H9 (cell line): ENCODE measurements at regions not wholly inside any gene's neighbourhood (a gene's known extent, or its start where the extent isn't known, plus 50 kb on each side); places are given as distances from the start of the nearest gene placed in this dataset.
A peak's percentile ranks its signal among the peaks of the same experiment; 100 is the strongest.

ENCODE experiments used
- DNase-seq: peaks from one replicate; pipeline ENCODE4 v3.0.0-alpha.2; 2017
- H2AFZ ChIP-seq: one replicate; pipeline ENCODE4 v1.6.1; 2013; ENCODE audit warnings: mild to moderate bottlenecking, low read length, control low read depth, moderate library complexity
- H2AK5ac ChIP-seq: 2 replicates; pipeline ENCODE4 v1.6.1; 2013; ENCODE audit warnings: low read length, control low read depth, mixed read lengths; ENCODE audit not compliant: insufficient read length
- H2BK120ac ChIP-seq: one replicate; pipeline ENCODE4 v1.6.1; 2013; ENCODE audit warnings: low read depth, mild to moderate bottlenecking, low read length, control low read depth, inconsistent platforms; ENCODE audit not compliant: poor library complexity, severe bottlenecking
- H2BK12ac ChIP-seq: 2 replicates; pipeline ENCODE4 v1.6.1; 2013; ENCODE audit warnings: low read length, control low read depth, mixed read lengths, low read depth; ENCODE audit not compliant: insufficient read length
- H2BK15ac ChIP-seq: 2 replicates; pipeline ENCODE4 v1.6.1; 2013; ENCODE audit warnings: low read depth, low read length, control low read depth
- H2BK20ac ChIP-seq: one replicate; pipeline ENCODE4 v1.6.1; 2013; ENCODE audit warnings: low read depth, mild to moderate bottlenecking, low read length, control low read depth, inconsistent platforms; ENCODE audit not compliant: poor library complexity, severe bottlenecking
- H2BK5ac ChIP-seq: 2 replicates; pipeline ENCODE4 v1.6.1; 2013; ENCODE audit warnings: low read length, control low read depth, mixed read lengths; ENCODE audit not compliant: insufficient read length
- H3K14ac ChIP-seq: 2 replicates; pipeline ENCODE4 v1.6.1; 2013; ENCODE audit warnings: low read length, control low read depth; ENCODE audit not compliant: insufficient read depth
- H3K18ac ChIP-seq: 2 replicates; pipeline ENCODE4 v1.6.1; 2013; ENCODE audit warnings: low read depth, mild to moderate bottlenecking, mixed read lengths, low read length, control low read depth; ENCODE audit not compliant: insufficient read length
- H3K23ac ChIP-seq: 2 replicates; pipeline ENCODE4 v1.6.1; 2013; ENCODE audit warnings: low read length, control low read depth, mixed read lengths, low read depth; ENCODE audit not compliant: insufficient read length
- H3K23me2 ChIP-seq: 2 replicates; pipeline ENCODE4 v1.6.1; 2013; ENCODE audit warnings: low read depth, mild to moderate bottlenecking, mixed read lengths, low read length, control low read depth; ENCODE audit not compliant: insufficient read length, poor library complexity, severe bottlenecking
- H3K27ac ChIP-seq: 2 replicates; pipeline ENCODE4 v1.5.1; 2013; ENCODE audit warnings: low read length, control low read depth, mixed read lengths, low read depth; ENCODE audit not compliant: insufficient read length
- H3K27me3 ChIP-seq: 2 replicates; pipeline ENCODE4 v1.6.1; 2013; ENCODE audit warnings: low read length, control low read depth, inconsistent platforms; ENCODE audit not compliant: insufficient read depth
- H3K4ac ChIP-seq: 2 replicates; pipeline ENCODE4 v1.6.1; 2013; ENCODE audit warnings: low read depth, mild to moderate bottlenecking, control low read depth, inconsistent platforms, low read length, moderate library complexity
- H3K4me1 ChIP-seq: 2 replicates; pipeline ENCODE4 v1.6.1; 2013; ENCODE audit warnings: low read length, control low read depth, inconsistent platforms; ENCODE audit not compliant: insufficient read depth
- H3K4me2 ChIP-seq: 2 replicates; pipeline ENCODE4 v1.6.1; 2013; ENCODE audit warnings: low read length, control low read depth, mixed read lengths; ENCODE audit not compliant: insufficient read length, insufficient read depth
- H3K56ac ChIP-seq: 2 replicates; pipeline ENCODE4 v1.6.1; 2013; ENCODE audit warnings: low read depth, mild to moderate bottlenecking, mixed read lengths, low read length, control low read depth; ENCODE audit not compliant: insufficient read length
- H3K79me1 ChIP-seq: 2 replicates; pipeline ENCODE4 v1.6.1; 2013; ENCODE audit warnings: low read depth, mild to moderate bottlenecking, moderate library complexity, low read length, control low read depth, inconsistent platforms; ENCODE audit not compliant: insufficient read depth, poor library complexity, severe bottlenecking
- H3K79me2 ChIP-seq: 2 replicates; pipeline ENCODE4 v1.6.1; 2013; ENCODE audit warnings: low read length, control low read depth, inconsistent platforms; ENCODE audit not compliant: insufficient read depth
- H3K9ac ChIP-seq: 2 replicates; pipeline ENCODE4 v1.6.1; 2013; ENCODE audit warnings: low read length, control low read depth, mixed read lengths; ENCODE audit not compliant: insufficient read length; ENCODE audit errors: extremely low read depth
- H3K9me3 ChIP-seq: one replicate; pipeline ENCODE4 v1.6.1; 2013; ENCODE audit warnings: low read depth, low read length, inconsistent platforms; ENCODE audit not compliant: control insufficient read depth
- H3T11ph ChIP-seq: one replicate; pipeline ENCODE4 v1.6.1; 2013; ENCODE audit warnings: mild to moderate bottlenecking, low read length, control low read depth, inconsistent platforms
- H4K20me1 ChIP-seq: one replicate; pipeline ENCODE4 v1.6.1; 2013; ENCODE audit not compliant: control insufficient read depth, insufficient read length, insufficient read depth
- H4K5ac ChIP-seq: 2 replicates; pipeline ENCODE4 v1.6.1; 2013; ENCODE audit warnings: low read depth, mild to moderate bottlenecking, mixed read lengths, low read length, control low read depth; ENCODE audit not compliant: insufficient read length
- H4K8ac ChIP-seq: replicated peaks from 2 replicates; pipeline ENCODE4 v1.6.1; 2013; ENCODE audit warnings: low read length, control low read depth, mixed read lengths, low read depth; ENCODE audit not compliant: insufficient read length
- H4K91ac ChIP-seq: 2 replicates; pipeline ENCODE4 v1.6.1; 2013; ENCODE audit warnings: low read depth, mild to moderate bottlenecking, moderate library complexity, mixed read lengths, low read length, control low read depth; ENCODE audit not compliant: insufficient read length
- H3K27ac Mint-ChIP-seq, 3 experiments: 2 replicates in 2 of 3; 3 replicates in 1 of 3; pipeline ENCODE4 v1.8.0; 2020 to 2021; ENCODE audit warnings: mixed read lengths in 3 of 3, mild to moderate bottlenecking in 1 of 3, moderate library complexity in 1 of 3
- H3K27me3 Mint-ChIP-seq: 2 replicates; pipeline ENCODE4 v1.8.0; 2021; ENCODE audit warnings: low read depth, mild to moderate bottlenecking, moderate library complexity, mixed read lengths
- H3K36me3 Mint-ChIP-seq, 3 experiments: 2 replicates in 2 of 3; 3 replicates in 1 of 3; pipeline ENCODE4 v1.8.0; 2020 to 2021; ENCODE audit warnings: low read depth in 3 of 3, mixed read lengths in 3 of 3; ENCODE audit not compliant: insufficient read depth in 1 of 3
- H3K4me1 Mint-ChIP-seq, 2 experiments: 2 replicates each; pipeline ENCODE4 v1.8.0; 2020; ENCODE audit warnings: mixed read lengths in 2 of 2
- H3K4me3 Mint-ChIP-seq, 2 experiments: 2 replicates in 1 of 2; 3 replicates in 1 of 2; pipeline ENCODE4 v1.8.0; 2020 to 2021; ENCODE audit warnings: mild to moderate bottlenecking in 2 of 2, mixed read lengths in 2 of 2, moderate library complexity in 1 of 2
- H3K9me3 Mint-ChIP-seq, 2 experiments: 2 replicates in 1 of 2; 3 replicates in 1 of 2; pipeline ENCODE4 v1.8.0; 2020; ENCODE audit warnings: mild to moderate bottlenecking in 2 of 2, mixed read lengths in 2 of 2, moderate library complexity in 1 of 2
- WGBS: extraction: QIAGEN DNeasy Blood & Tissue Kit; methylation state at CpG from one replicate; pipeline ENCODE4 v1.1.7; 2013; ENCODE audit warnings: missing lambda C conversion rate, low lambda C conversion rate, mixed read lengths; ENCODE audit not compliant: insufficient read length; ENCODE audit errors: extremely low coverage; 5-methylcytosine and 5-hydroxymethylcytosine counted together
- TF ChIP-seq, protein P1 (sequence below): fragments of 200-600 bp; sonication (generic); conservative IDR thresholded peaks from 3 replicates; pipeline ENCODE4 v1.8.0; 2021; ENCODE audit warnings: antibody characterized with exemption, mild to moderate bottlenecking

- no peak overlapping the region for H4K8ac ChIP-seq
- Mint-ChIP-seq H3K9me3 (no peaks in the 10 kb centered on the region; a peak in 1 of 5 replicates), H3K27me3 (no peaks in the 10 kb centered on the region), H3K4me1 (peaks cover 54 to 56% of the 10 kb centered on the region in 2 experiments), H3K36me3 (no peaks in the 10 kb centered on the region; a peak in 1 of 7 replicates), H3K27ac (peak overlapping the region; percentile 7 to 82 (median 13); a peak in 6 of 7 replicates), H3K4me3 (no peak overlapping the region)
- no peak for DNase-seq
- no peaks in the 10 kb centered on the region for H3K23me2 ChIP-seq
- no peak overlapping the region for H2BK5ac ChIP-seq
- no peak overlapping the region for H4K91ac ChIP-seq
- H2BK15ac ChIP-seq, result no peak overlapping the region
- H3K27me3 ChIP-seq, result no peaks in the 10 kb centered on the region
- H3K18ac ChIP-seq, result no peak overlapping the region
- H4K5ac ChIP-seq, result no peak overlapping the region
- no CpG with 5 or more reads among the region's 2 CpGs for WGBS
- H3K79me2 ChIP-seq, result no peaks in the 10 kb centered on the region
- TF ChIP-seq, protein P1, sequence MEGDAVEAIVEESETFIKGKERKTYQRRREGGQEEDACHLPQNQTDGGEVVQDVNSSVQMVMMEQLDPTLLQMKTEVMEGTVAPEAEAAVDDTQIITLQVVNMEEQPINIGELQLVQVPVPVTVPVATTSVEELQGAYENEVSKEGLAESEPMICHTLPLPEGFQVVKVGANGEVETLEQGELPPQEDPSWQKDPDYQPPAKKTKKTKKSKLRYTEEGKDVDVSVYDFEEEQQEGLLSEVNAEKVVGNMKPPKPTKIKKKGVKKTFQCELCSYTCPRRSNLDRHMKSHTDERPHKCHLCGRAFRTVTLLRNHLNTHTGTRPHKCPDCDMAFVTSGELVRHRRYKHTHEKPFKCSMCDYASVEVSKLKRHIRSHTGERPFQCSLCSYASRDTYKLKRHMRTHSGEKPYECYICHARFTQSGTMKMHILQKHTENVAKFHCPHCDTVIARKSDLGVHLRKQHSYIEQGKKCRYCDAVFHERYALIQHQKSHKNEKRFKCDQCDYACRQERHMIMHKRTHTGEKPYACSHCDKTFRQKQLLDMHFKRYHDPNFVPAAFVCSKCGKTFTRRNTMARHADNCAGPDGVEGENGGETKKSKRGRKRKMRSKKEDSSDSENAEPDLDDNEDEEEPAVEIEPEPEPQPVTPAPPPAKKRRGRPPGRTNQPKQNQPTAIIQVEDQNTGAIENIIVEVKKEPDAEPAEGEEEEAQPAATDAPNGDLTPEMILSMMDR, result no peak
- H3T11ph ChIP-seq, result no peak overlapping the region
- H4K20me1 ChIP-seq, result no peaks in the 10 kb centered on the region
- no peak overlapping the region for H2AK5ac ChIP-seq
- no peak overlapping the region for H3K14ac ChIP-seq
- no peaks in the 10 kb centered on the region for H3K79me1 ChIP-seq
- H3K4ac ChIP-seq, result no peak overlapping the region
- no peak overlapping the region for H2BK120ac ChIP-seq
- H3K9me3 ChIP-seq, result no peaks in the 10 kb centered on the region
- H2AFZ ChIP-seq, result no peak overlapping the region
- H3K9ac ChIP-seq, result no peak overlapping the region
- no peak overlapping the region for H3K23ac ChIP-seq
- H3K27ac ChIP-seq, result no peak overlapping the region
- no peak overlapping the region for H3K4me2 ChIP-seq
- peaks cover 2% of the 10 kb centered on the region; the same call in 1 of the 2 replicates for H3K4me1 ChIP-seq
- H2BK20ac ChIP-seq, result no peak overlapping the region
- no peak overlapping the region for H3K56ac ChIP-seq
- H2BK12ac ChIP-seq, result no peak overlapping the region
Observed at GRCh38 chr11:13102513-13102840, 93.4 kb downstream of the RASSF10 start.
